Breast epithelium (tissue), 4 donors: ENCODE measurements at regions not wholly inside any gene's neighbourhood (a gene's known extent, or its start where the extent isn't known, plus 50 kb on each side); places are given as distances from the start of the nearest gene placed in this dataset.
"Not testable (repeated sequence)": the region's sequence is repeated elsewhere in the genome, so short reads cannot be mapped to it uniquely, and the experiment has no call there.

ENCODE experiments used
- DNase-seq, 2 donors: peaks; one replicate each; pipeline ENCODE4 v3.0.0-alpha.2; 2019; ENCODE audit warnings: low spot score in 2 of 2
- H3K27ac ChIP-seq, 2 donors: fragments of 200-600 bp; sonication (generic) in 1 of 2; one replicate each; pipeline ENCODE4 v1.5.1; 2016 to 2019; ENCODE audit warnings: mild to moderate bottlenecking in 1 of 2
- H3K27me3 ChIP-seq, 2 donors: fragments of 200-600 bp; sonication (generic) in 1 of 2; one replicate each; pipeline versions ENCODE4 v1.5.1 to v1.6.0; 2017 to 2019; ENCODE audit warnings: control low read depth in 1 of 2, mild to moderate bottlenecking in 1 of 2
- H3K36me3 ChIP-seq: fragments of 200-600 bp; one replicate; pipeline ENCODE4 v1.5.1; 2019
- H3K4me1 ChIP-seq, 2 donors: fragments of 200-600 bp; sonication (generic); one replicate each; pipeline ENCODE4 v1.5.1; 2016 to 2019; ENCODE audit warnings: control low read depth in 1 of 2
- H3K4me3 ChIP-seq, 3 donors: fragments of 200-600 bp; sonication (generic); 1 replicate in 2 of 3; 2 replicates in 1 of 3; pipeline ENCODE4 v1.5.1; 2016 to 2019; ENCODE audit warnings: mild to moderate bottlenecking in 3 of 3, moderate library complexity in 2 of 3
- H3K9me3 ChIP-seq, 2 donors: fragments of 200-600 bp; sonication (generic) in 1 of 2; one replicate each; pipeline ENCODE4 v1.5.1; 2016 to 2019; ENCODE audit warnings: control low read depth in 1 of 2
- POLR2A ChIP-seq: fragments of 450-650 bp; IDR thresholded peaks from one replicate; pipeline ENCODE4 v1.6.1; 2016; ENCODE audit warnings: antibody characterized with exemption, mild to moderate bottlenecking, moderate library complexity
- POLR2AphosphoS5 ChIP-seq, 3 donors: sonication (generic); formaldehyde crosslinking; IDR thresholded peaks; one replicate each; pipeline ENCODE4 v1.6.1; 2017; ENCODE audit warnings: antibody characterized with exemption in 3 of 3
- intact Hi-C: fragments of 100-400 bp; cut with DNase I; formaldehyde crosslinking; loops from one replicate; pipeline ENCODE4 v1.15.1; 2023; ENCODE audit warnings: low total_unique reads
- TF ChIP-seq, protein P1 (sequence below), 3 donors: fragments of 450-650 bp; IDR thresholded peaks; one replicate each; pipeline ENCODE4 v1.5.1; 2016 to 2017; ENCODE audit warnings: antibody characterized with exemption in 3 of 3, mild to moderate bottlenecking in 3 of 3, moderate library complexity in 3 of 3

- no peak for DNase-seq
- H3K9me3 ChIP-seq, result peaks cover 0 to under 1% of the 10 kb centered on the region in 2 donors
- H3K27me3 ChIP-seq, result peaks cover 0 to 3% of the 10 kb centered on the region in 2 donors
- H3K27ac ChIP-seq, result no peak overlapping the region
- intact Hi-C loops, result no loop called here
- H3K36me3 ChIP-seq, result no peaks in the 10 kb centered on the region
- no peaks in the 10 kb centered on the region for H3K4me1 ChIP-seq
- no peak overlapping the region for H3K4me3 ChIP-seq
- TF ChIP-seq POLR2A, result no peak
- TF ChIP-seq, protein P1, sequence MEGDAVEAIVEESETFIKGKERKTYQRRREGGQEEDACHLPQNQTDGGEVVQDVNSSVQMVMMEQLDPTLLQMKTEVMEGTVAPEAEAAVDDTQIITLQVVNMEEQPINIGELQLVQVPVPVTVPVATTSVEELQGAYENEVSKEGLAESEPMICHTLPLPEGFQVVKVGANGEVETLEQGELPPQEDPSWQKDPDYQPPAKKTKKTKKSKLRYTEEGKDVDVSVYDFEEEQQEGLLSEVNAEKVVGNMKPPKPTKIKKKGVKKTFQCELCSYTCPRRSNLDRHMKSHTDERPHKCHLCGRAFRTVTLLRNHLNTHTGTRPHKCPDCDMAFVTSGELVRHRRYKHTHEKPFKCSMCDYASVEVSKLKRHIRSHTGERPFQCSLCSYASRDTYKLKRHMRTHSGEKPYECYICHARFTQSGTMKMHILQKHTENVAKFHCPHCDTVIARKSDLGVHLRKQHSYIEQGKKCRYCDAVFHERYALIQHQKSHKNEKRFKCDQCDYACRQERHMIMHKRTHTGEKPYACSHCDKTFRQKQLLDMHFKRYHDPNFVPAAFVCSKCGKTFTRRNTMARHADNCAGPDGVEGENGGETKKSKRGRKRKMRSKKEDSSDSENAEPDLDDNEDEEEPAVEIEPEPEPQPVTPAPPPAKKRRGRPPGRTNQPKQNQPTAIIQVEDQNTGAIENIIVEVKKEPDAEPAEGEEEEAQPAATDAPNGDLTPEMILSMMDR (IDR thresholded peaks at IDR 0.05), result no peak
- TF ChIP-seq POLR2AphosphoS5 (IDR thresholded peaks at IDR 0.05), result no peak
Measured at GRCh38 chr12:131340616-131341210, 370.2 kb upstream of the SFSWAP start.

GRCh38 chr12:131341608-131342007, 369.3 kb upstream of the SFSWAP start:
- H3K4me1 ChIP-seq, H3K9me3 ChIP-seq, H3K4me3 ChIP-seq, DNase-seq, H3K36me3 ChIP-seq, H3K27ac ChIP-seq, H3K27me3 ChIP-seq, intact Hi-C loops: not testable (repeated sequence)

DNA sequence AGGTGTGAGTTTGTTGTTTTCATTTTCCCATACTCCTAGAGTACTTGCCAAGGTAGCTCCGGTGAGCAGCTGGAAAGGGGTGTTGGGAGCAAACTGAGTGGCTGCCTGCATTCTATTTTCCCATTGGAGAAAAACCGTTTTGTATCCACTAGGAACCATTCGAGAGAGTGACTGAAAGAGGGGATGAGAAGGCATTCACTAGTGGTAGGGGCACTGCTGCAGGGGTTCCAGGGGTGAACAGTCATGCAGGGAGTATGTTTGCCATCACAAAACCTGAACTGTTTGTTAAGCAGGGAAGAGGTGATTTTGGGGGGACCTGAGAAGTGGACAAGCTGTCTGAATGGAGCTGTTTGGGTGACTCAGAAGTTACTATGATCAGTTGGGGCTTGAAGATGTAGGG, 367.5 kb upstream of the SFSWAP start:
- H3K9me3 ChIP-seq, H3K36me3 ChIP-seq, H3K27ac ChIP-seq, H3K4me1 ChIP-seq, DNase-seq, intact Hi-C loops, H3K4me3 ChIP-seq: not testable (repeated sequence)
- H3K27me3 ChIP-seq, result peaks cover 0 to 22% of the 10 kb centered on the region in 2 donors

- H3K36me3 ChIP-seq, H3K4me3 ChIP-seq, DNase-seq, H3K27ac ChIP-seq, intact Hi-C loops, H3K4me1 ChIP-seq, H3K9me3 ChIP-seq: not testable (repeated sequence)
- peaks cover 0 to 25% of the 10 kb centered on the region in 2 donors for H3K27me3 ChIP-seq
Measured at GRCh38 chr12:131344715-131345520, 366.0 kb upstream of the SFSWAP start.

DNA sequence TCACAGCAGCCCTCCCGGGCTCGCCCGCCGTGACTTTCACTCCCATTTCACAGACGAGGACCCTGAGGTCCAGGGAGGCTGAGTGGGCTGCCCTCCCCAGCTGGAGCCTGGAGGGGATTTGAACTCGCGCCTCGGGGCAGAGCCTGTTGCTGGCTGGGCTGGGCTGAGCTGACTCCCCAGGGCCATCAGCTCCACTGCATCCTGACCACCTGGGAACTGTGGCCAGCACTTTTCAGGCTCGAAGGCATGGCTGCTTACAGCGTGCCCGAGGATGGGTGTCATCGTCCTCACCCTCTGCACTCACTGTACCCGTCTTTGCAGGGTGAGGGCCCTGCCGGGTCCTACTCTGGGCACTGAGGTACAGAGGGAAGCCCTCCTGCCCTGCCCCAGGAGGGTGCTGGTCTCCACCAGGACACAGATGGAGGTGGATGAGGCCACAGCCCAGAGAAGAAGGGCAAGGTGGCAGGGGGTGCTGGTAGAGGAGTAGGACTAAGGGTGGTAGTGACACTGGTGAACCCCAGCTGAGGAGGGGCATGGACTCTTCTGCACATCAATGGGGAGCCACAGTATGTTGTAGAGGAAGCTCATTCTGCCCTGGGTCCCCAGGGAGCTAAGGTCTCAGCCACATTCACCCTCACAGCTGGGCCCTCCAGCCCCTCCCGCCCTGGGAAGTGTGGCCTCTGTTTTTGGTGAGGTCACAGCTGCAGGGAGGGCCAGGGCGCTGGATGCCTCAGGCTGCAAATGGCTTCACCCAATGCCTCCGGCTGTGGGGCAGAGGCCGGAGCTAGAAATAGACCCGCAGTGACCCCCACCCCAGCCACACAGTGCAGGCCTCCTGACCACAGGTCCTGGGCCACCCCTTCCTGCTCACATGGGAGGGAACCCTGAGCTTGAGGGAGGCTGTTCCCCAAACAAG, 365.1 kb upstream of the SFSWAP start:
- intact Hi-C loops, result no loop called here
- no peaks in the 10 kb centered on the region for H3K4me1 ChIP-seq
- H3K36me3 ChIP-seq, result no peaks in the 10 kb centered on the region
- peaks cover 0 to 25% of the 10 kb centered on the region in 2 donors for H3K27me3 ChIP-seq
- TF ChIP-seq, protein P1 (IDR thresholded peaks at IDR 0.05), result no peak
- TF ChIP-seq POLR2AphosphoS5 (IDR thresholded peaks at IDR 0.05) (no peak), POLR2A (no peak)
- no peak for DNase-seq
- no peak overlapping the region for H3K27ac ChIP-seq
- no peaks in the 10 kb centered on the region for H3K9me3 ChIP-seq
- H3K4me3 ChIP-seq, result no peak overlapping the region

DNA sequence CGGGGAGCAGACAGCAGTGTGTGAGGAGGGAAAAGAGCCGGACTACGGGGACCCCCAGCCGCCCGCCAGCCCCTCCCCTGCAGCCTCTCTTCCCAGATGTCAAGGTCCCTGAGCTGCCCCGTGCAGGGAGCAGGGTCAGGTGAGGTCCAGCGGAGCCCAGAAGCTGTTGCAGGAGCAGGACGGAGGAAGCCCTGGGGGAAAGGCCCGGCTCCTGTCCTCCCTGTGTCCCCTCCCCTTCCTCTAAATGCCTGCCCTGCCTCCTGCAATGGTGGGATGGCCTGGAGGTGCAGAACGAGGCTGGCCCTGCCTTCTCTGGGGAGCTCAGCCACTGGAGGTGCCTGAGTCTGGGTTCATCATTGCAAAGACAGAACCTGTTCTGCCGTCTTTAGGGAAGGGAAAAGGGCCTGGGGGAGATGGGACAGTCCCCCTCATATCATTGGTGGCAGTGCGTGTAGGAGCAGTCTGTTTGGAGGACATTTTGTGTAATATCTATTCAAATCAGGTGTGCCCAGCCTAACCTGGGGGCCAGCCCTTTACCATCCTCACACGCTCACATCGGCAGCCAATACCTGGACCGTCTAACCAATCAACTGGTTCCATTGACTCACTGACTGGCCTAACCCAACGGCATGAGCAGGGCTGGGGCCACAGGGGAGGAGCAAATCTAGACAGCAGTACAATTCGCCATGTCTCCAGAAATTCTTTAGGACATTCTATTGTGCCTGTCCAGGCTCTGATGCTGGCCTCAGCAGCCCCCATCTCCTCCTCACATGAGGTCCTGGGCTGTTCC, 364.1 kb upstream of the SFSWAP start:
- no peak overlapping the region for H3K27ac ChIP-seq
- intact Hi-C loops, result no loop called here
- H3K4me3 ChIP-seq, result no peak overlapping the region
- no peak for TF ChIP-seq POLR2A
- TF ChIP-seq, protein P1 (IDR thresholded peaks at IDR 0.05), result no peak
- no peak for TF ChIP-seq POLR2AphosphoS5 (IDR thresholded peaks at IDR 0.05)
- H3K9me3 ChIP-seq, result no peaks in the 10 kb centered on the region
- peaks cover 0 to 34% of the 10 kb centered on the region in 2 donors for H3K27me3 ChIP-seq
- no peak for DNase-seq
- no peaks in the 10 kb centered on the region for H3K4me1 ChIP-seq
- no peaks in the 10 kb centered on the region for H3K36me3 ChIP-seq
